DOHH2 (cell line): ENCODE measurements at regions not wholly inside any gene's neighbourhood (a gene's known extent, or its start where the extent isn't known, plus 50 kb on each side); places are given as distances from the start of the nearest gene placed in this dataset.

Experiments used
- EZH2phosphoT487 ChIP-seq: fragments of 200-600 bp; sonication (generic); IDR thresholded peaks from 2 replicates; pipeline ENCODE4 v1.6.1; 2017; ENCODE audit warnings: borderline replicate concordance, mild to moderate bottlenecking, antibody characterized with exemption, low read length, moderate library complexity, mixed read lengths
- TF ChIP-seq, protein P1 (sequence below): fragments of 200-600 bp; sonication (generic); IDR thresholded peaks from one replicate; pipeline ENCODE4 v1.5.1; 2014; ENCODE audit warnings: antibody characterized with exemption, mild to moderate bottlenecking, low read depth, low read length; ENCODE audit not compliant: poor library complexity, severe bottlenecking

DNA sequence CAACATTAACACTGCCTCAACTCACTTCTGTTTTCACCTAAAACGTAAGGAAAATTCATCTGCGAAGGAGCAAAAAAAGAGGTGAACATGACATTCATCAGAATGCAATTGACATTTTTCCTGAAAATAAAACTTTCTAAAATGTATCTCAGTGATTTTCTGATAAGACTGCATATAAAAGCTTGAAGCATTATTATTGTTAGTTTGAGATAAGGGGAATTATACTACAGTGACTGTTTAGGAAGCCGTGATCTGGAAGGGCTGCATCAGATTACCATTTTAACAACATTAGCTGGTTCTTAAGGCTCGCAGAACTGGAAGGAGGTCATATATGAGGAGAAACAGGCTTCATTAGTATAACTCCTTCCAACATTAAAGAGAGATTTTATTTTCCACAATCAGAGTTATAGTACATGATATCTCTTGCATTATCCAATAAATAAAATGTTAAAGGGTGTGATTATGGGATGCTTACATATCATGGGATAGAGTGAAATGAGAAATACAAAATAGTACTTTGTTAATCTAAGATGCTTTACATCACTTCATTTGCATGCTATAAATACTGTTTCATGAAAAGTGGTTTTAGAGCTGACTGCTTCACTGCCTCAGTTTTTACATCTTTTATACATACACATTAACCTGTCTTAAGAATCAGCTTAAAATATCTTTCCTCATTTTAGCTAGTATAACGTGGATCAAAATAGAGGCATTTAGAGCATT is 1820.1 kb upstream of the TENM3 start:
- TF ChIP-seq, protein P1, sequence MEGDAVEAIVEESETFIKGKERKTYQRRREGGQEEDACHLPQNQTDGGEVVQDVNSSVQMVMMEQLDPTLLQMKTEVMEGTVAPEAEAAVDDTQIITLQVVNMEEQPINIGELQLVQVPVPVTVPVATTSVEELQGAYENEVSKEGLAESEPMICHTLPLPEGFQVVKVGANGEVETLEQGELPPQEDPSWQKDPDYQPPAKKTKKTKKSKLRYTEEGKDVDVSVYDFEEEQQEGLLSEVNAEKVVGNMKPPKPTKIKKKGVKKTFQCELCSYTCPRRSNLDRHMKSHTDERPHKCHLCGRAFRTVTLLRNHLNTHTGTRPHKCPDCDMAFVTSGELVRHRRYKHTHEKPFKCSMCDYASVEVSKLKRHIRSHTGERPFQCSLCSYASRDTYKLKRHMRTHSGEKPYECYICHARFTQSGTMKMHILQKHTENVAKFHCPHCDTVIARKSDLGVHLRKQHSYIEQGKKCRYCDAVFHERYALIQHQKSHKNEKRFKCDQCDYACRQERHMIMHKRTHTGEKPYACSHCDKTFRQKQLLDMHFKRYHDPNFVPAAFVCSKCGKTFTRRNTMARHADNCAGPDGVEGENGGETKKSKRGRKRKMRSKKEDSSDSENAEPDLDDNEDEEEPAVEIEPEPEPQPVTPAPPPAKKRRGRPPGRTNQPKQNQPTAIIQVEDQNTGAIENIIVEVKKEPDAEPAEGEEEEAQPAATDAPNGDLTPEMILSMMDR, result no peak
- TF ChIP-seq EZH2phosphoT487, result no peak
